ENCODE measurements at regions not wholly inside any gene's neighbourhood (a gene's known extent, or its start where the extent isn't known, plus 50 kb on each side); places are given as distances from the start of the nearest gene placed in this dataset.
"Not testable (repeated sequence)": the region's sequence is repeated elsewhere in the genome, so short reads cannot be mapped to it uniquely, and the experiment has no call there.

DNA sequence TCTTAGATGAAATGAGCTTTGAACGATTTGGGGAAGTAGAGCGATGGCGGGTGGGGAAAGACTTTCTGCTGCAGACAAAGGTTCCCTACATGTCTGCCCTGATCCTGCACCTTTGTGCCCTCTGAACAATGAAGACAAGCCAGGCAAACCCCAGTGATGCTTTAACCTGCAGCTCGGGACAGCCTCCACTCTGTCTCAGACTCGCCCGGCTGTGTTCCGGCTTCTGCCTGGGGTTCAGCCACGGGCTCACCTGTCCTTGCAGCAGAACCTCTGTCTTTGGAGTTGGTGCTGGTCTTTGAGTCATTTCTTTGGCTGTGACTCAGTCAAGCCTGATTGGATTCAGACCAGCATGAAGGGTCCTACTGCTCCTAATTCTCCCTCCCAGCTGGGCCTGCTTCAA lies 823.6 kb upstream of the TPTE start:
- DNase-seq, result not testable (repeated sequence)

DNA sequence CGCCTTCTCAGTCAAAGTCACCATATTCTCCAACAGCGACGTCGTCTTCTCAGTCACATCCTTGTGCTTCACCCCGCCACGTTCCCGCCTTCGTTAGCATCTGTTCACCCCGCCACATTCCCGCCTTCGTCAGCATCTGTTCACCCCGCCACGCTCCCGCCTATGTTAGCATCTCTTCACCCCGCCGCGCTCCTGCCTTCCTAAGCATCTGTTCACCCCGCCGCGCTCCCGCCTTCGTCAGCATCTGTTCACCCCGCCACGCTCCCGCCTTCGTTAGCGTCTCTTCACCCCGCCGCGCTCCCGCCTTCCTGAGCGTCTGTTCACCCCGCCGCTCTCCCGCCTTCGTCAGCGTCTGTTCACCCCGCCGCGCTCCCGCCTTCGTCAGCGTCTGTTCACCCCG lies 816.4 kb upstream of the TPTE start:
- DNase-seq, result not testable (repeated sequence)

DNA sequence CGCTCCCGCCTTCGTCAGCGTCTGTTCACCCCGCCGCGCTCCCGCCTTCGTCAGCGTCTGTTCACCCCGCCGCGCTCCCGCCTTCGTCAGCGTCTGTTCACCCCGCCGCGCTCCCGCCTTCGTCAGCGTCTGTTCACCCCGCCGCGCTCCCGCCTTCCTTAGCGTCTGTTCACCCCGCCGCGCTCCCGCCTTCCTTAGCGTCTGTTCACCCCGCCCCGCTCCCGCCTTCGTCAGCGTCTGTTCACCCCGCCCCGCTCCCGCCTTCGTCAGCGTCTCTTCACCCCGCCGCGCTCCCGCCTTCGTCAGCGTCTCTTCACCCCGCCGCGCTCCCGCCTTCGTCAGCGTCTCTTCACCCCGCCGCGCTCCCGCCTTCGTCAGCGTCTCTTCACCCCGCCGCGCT lies 815.9 kb upstream of the TPTE start:
- DNase-seq, result not testable (repeated sequence)

DNA sequence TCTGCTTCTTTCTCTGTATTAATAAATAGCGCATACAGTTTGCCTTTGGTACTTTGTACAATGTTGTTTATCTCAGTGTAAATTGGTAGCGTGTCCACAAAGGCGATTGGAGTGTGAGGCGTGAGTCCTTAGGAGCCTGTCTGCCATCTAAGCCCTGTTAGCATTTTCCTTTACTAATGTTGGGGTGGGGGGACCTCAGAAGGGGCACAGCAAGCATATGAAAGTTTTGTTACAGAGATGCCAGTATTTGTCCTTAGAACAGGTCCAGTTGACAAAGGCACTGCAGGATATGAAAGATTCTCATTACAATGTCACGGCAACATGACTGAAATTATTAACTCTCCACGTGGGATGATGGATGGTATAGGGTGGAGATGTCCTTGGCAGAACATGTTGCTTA lies 796.8 kb upstream of the TPTE start:
- DNase-seq, result not testable (repeated sequence)

DNA sequence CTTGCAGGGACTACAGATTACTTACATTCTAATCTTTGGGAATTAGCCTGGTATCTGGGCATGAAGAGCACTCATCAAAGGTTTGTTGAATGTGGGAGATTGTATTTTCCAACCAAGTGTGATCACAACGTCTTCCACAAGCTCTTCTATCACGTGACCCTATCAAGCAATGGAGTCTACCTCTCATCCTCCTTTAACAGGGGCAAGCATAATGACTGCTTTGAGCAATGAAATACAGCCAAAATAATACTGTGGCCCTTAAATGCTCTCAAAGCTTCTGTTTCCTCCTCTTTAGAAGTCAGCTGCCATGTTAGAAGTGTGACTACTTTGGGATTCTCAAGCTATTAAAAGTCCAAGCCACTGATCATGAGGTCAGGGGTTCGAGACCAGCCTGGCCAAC lies 794.2 kb upstream of the TPTE start:
- DNase-seq, result not testable (repeated sequence)

GRCh38 chr21:9728219-9728992 lies 793.0 kb upstream of the TPTE start:
- not testable (repeated sequence) for DNase-seq

DNA sequence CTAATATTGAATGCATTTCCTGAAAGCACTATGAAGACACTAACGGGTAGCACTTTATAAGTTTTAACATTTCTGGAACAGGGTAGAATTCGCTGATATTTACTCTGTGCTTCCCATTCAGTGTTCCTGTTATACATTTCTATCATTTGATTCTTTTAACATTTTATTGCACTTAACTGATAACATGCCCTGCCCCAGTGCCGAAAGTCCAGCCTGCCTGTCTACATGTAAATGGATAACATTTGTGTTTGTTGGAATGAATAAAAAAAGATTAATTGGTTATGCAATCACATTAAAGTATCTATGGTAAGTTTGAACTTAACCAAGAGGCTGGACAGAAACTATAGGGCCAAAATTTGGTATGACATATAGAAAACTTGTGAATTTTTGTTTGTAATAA lies 790.5 kb upstream of the TPTE start:
- DNase-seq, result no peak

DNA sequence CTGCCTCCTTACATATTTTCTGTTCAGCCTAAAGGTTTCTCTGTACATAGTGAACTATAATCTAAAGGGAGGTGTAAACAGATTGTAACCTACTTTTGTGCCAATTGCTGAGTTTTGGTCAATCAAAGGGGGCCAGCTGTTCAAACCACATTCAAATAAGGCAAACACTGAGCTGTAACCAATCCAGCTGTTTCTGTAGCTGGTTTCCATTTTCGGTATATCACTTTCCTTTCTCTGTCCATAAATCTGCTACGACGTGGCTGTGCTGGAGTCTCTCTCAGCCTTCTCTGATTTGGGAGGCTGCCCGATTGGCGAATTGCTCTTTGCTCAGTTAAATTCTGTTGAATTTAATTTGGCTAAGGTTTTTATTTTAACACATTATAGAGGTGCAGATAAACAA lies 790.1 kb upstream of the TPTE start:
- DNase-seq, result not testable (repeated sequence)

- DNase-seq, result not testable (repeated sequence)
Measured at GRCh38 chr21:9732605-9733004, 788.8 kb upstream of the TPTE start.

- DNase-seq, result not testable (repeated sequence)
Measured at GRCh38 chr21:9733761-9734558, 787.4 kb upstream of the TPTE start.

DNA sequence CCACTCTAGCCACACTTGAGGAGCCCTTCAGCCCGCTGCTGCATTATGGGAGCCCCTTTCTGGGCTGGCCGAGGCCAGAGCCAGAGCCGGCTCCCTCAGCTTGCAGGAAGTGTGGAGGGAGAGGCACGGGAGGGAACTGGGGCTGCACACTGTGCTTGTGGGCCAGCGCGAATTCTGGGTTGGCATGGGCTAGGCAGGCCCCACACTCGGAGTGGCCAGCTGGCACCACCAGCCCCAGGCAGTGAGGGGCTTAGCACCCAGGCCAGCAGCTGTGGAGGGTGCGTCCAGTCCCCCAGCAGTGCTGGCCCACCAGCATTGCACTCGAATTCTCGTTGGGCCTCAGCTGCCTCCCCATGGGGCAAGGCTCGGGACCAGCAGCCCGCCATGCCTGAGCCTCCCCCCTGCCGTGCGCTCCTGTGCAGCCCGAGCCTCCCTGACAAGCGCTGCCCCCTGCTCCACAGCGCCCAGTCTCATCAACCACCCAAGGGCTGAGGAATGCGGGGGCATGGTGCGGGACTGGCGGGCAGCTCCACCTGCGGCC lies 785.9 kb upstream of the TPTE start:
- no peak for DNase-seq

DNA sequence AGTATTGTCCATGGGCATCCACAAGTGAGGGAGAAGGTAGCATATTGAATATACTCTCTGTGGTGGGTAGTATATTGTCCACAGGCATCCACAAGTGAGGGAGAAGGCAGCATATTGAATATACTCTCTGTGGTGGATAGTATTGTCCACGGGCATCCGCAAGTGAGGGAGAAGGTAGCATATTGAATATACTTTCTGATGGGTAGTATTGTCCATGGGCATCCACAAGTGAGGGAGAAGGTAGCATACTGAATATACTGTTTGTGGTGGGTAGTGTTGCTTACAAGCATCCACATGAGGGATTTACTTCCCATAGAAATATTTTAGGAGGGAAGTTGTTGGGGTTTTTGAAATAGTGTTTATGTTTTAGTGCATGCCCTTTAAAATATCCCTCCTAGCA lies 784.1 kb upstream of the TPTE start:
- DNase-seq, result not testable (repeated sequence)

GRCh38 chr21:9737871-9738515 lies 783.4 kb upstream of the TPTE start:
- not testable (repeated sequence) for DNase-seq

GRCh38 chr21:9738527-9738926 lies 782.9 kb upstream of the TPTE start:
- no peak for DNase-seq

GRCh38 chr21:9739240-9739639 lies 782.1 kb upstream of the TPTE start:
- no peak for DNase-seq

GRCh38 chr21:9740177-9740941 lies 781.0 kb upstream of the TPTE start:
- DNase-seq, result not testable (repeated sequence)

DNA sequence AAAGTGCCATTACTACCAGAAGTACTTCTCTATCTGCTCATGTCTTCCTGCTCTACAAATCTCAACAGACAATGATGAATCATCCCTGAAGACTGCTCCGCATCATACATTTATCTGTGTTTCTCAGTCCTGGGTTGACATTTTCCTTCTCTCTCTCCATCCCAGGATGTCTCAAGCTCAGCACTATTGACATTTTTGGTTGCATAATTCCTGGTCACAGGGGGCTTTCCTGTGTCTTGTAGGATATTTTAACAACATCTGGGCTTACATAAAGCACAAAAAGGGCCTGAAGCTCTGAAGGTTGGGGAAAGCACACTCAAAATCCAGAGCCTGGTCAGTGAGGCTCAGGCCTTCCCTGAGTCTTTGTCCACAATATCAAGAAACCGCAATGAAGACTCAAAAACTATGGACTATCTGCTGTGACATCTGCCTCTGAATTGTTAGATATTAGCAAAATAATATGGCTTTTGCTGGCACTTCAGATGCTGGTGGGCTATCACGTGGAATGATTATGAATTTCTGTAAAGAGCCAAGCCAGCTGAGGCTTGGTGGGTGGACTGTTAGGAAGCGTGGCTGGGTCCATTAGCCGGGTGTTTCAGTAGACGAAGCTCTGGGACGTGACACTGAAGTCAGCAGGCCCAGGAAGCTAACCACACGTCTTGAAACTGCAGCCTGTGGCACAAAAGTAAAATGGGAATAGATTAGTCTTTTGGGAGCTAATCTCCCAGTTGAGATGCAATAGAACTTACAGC lies 780.2 kb upstream of the TPTE start:
- not testable (repeated sequence) for DNase-seq

DNA sequence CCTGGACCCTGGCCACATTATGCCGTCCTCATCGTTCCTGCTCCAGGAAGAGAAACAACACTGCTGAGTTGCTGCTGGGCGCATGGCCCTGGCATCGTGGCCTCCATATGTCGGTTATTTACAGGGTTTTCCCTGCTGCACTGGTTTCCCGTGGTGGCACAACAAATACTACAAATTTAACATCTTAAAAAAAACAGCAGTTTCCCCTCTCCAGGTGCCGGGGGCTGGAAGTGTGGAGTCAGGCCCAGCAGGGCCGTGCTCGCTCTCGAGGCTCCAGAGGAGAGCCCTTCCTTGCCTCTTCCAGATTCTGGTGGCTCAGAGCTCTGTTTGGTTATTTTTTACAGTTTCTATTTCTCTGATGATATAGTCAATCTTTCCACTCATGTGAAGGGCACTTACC lies 777.8 kb upstream of the TPTE start:
- DNase-seq, result not testable (repeated sequence)

GRCh38 chr21:9744166-9744565 lies 777.2 kb upstream of the TPTE start:
- not testable (repeated sequence) for DNase-seq

- DNase-seq, result not testable (repeated sequence)
Measured at GRCh38 chr21:9744593-9744992, 776.8 kb upstream of the TPTE start.

- DNase-seq, result not testable (repeated sequence)
Measured at GRCh38 chr21:9745457-9746108, 775.8 kb upstream of the TPTE start.

Measured in NCI-H748 treated with DMSO at 0.1 percent for 48 hours (cell line).